Urinary bladder (tissue), 3 donors: ENCODE measurements at regions not wholly inside any gene's neighbourhood (a gene's known extent, or its start where the extent isn't known, plus 50 kb on each side); places are given as distances from the start of the nearest gene placed in this dataset.

Source experiments
- DNase-seq: peaks from one replicate; pipeline ENCODE4 v3.0.0-alpha.2; 2015; ENCODE audit errors: extremely low spot score
- H3K27ac ChIP-seq: one replicate; pipeline ENCODE4 v1.5.1; 2013; ENCODE audit warnings: low read depth, mild to moderate bottlenecking, moderate library complexity
- H3K36me3 ChIP-seq: one replicate; pipeline ENCODE4 v1.6.1; 2013; ENCODE audit warnings: mild to moderate bottlenecking, moderate library complexity; ENCODE audit not compliant: insufficient read depth
- H3K4me1 ChIP-seq: one replicate; pipeline ENCODE4 v1.6.1; 2013; ENCODE audit warnings: mild to moderate bottlenecking, moderate library complexity; ENCODE audit not compliant: insufficient read depth
- H3K4me3 ChIP-seq: one replicate; pipeline ENCODE4 v1.5.1; 2013; ENCODE audit warnings: low read depth, low read length
- WGBS: extraction: QIAGEN DNeasy Blood & Tissue Kit; methylation state at CpG from one replicate; pipeline ENCODE4 v1.1.7; 2013; 5-methylcytosine and 5-hydroxymethylcytosine counted together
- donor health status: healthy with polysubstance abuse.
- donor health status: healthy.

DNA sequence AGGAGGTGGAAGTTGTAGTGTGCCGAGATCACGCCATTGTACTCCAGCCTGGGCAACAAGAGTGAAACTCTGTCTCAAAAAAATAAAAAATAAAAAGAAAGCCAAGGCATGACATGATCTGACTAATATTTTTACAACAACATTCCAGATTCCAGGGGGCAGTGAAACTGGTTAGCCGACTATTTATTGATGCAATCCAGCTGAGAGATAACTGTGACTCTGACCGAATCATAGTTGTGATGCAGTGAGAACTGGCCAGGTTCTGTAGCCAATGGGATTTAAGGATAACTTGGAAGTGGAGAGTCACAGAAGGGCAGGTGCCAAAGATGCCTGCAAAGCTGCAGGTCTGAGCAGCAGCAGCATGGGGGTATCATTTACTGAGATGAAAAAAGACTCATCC, 82.9 kb upstream of the TSHZ2 start:
- DNase-seq = no peak
- Histone ChIP-seq H3K36me3 (no peaks in the 10 kb centered on the region), H3K27ac (no peak overlapping the region), H3K4me1 (no peaks in the 10 kb centered on the region), H3K4me3 (no peak overlapping the region)
- WGBS = 42% methylated on average over 4 of the region's 4 CpGs

DNA sequence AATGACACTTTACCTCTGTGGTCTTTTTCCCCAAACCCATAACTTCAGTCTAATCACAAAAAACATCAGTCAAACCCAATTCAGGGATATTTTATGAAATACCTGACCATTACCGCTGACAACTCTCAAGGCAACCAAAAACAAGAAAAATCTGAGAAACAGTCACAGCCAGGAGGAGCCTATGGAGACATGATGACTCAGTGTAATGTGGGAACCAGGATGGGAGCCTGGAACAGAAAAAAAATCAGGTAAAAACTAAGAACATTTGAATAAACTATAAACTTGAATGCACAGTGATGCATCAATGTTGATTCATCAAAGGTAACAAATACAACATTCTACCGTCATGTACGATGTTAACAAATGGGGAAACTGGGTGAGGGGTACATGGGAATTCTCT, 84.1 kb upstream of the TSHZ2 start:
- no peaks in the 10 kb centered on the region for H3K4me1 ChIP-seq
- no peaks in the 10 kb centered on the region for H3K36me3 ChIP-seq
- WGBS = 97% methylated on average over 3 of the region's 3 CpGs

DNA sequence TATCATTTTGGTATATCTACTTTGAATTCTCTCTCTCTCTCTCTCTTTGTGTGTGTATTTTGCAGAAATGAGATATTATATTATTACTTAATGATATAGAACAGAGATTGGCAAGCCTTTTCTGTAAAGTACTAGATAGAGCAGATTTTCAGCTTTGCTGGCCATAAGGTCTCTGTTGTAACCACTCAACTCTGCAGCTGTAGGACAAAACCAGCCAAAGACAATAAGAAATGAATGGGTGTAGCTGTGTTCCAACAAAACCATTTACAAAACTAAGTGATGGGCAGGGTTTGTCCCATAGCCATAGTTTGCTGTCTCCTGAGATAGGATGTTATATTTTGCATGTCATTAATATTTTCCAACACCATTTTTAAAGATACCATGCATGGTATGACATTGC, 91.2 kb upstream of the TSHZ2 start:
- Histone ChIP-seq H3K36me3 (no peaks in the 10 kb centered on the region), H3K4me1 (no peaks in the 10 kb centered on the region), H3K27ac (no peak overlapping the region), H3K4me3 (no peak overlapping the region)
- DNase-seq = no peak

More for the DNA sequence above, 84.1 kb upstream of the TSHZ2 start:
- no peak overlapping the region for H3K27ac ChIP-seq
- no peak overlapping the region for H3K4me3 ChIP-seq
- DNase-seq = no peak

DNA sequence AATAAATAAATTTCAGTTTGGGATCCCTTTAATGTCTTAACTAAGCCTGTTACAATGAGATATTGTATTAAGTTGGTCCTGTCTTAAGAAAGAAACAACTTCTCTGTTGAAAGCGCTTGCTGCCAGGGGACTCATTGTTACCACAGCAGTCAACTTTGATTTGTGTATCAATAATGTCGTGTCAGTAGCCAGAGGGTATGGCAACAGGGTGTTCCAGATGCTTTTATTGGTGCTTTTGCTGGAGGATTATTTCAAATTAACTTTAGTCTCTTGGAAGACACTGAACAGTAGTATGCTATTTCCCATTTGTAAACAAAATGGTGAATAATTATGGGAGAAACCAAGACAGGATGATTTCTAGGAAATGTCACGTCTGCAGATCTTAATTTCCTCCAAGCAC, 91.9 kb upstream of the TSHZ2 start:
- 68% methylated on average over 3 of the region's 3 CpGs for WGBS
- H3K36me3 ChIP-seq = no peaks in the 10 kb centered on the region
- H3K4me1 ChIP-seq = no peaks in the 10 kb centered on the region
- no peak overlapping the region for H3K4me3 ChIP-seq
- H3K27ac ChIP-seq = no peak overlapping the region
- no peak for DNase-seq

DNA sequence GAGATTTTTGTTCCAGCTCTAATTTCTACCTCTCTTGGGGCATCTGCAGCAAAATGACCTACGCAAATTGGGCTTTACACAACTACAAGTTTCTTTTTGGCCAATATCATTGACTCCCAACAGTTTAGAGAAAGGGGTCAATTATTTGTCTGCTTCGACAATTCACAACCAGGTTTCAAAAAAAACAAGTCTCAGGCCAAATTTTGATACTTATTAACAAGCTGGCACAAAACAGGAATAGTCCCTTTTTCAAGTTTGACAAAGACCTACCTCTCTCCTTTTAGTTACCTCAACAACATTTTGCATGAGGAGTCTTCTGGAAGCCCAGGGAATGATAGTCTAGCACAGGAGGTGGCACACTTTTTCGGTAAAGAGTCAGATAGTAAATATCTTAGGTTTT, 97.9 kb upstream of the TSHZ2 start:
- H3K36me3 ChIP-seq = no peaks in the 10 kb centered on the region
- H3K4me1 ChIP-seq = no peaks in the 10 kb centered on the region
- no peak overlapping the region for H3K27ac ChIP-seq
- 95% methylated on average over 3 of the region's 3 CpGs for WGBS
- DNase-seq = no peak
- H3K4me3 ChIP-seq = no peak overlapping the region

DNA sequence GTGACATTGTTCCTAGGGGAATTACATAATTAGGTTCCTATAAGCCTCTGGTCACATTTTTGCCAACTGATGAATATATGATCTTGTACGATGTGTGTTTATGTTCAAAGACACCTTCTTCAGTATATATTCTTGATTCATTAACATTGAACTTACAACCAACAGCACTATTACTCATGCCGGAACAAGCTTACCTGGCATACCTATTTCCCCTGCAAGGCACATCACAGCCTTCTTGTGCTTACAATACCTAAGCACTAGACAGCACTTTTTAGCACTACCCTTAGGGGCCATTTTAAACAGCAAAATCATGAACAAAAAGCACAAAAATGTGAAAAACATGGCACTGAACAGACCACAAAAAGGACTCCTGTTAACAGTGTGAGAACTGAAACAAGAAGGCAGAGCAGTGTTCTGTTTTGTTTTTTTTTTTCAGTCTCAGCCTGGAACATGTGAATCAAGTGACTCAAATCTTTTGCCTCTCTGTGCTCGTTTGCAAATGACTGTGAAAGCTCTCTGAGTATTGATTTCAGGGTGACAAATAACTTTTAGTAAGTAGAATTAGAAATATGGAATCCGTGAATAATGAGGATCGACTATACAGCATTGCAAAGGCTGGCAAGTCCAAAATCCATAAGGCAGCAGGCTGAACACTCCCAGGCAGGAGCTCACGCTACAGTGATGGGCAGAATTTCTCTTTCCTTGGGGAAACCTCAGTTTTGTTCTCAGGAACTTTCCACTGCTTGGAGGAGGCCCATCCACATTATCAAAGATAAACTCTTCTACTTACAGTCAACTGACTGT, 102.3 kb upstream of the TSHZ2 start:
- H3K4me1 ChIP-seq = no peaks in the 10 kb centered on the region
- no peak overlapping the region for H3K27ac ChIP-seq
- H3K4me3 ChIP-seq = no peak overlapping the region
- no peak for DNase-seq
- H3K36me3 ChIP-seq = no peaks in the 10 kb centered on the region
- WGBS = 89% methylated on average over 6 of the region's 6 CpGs

DNA sequence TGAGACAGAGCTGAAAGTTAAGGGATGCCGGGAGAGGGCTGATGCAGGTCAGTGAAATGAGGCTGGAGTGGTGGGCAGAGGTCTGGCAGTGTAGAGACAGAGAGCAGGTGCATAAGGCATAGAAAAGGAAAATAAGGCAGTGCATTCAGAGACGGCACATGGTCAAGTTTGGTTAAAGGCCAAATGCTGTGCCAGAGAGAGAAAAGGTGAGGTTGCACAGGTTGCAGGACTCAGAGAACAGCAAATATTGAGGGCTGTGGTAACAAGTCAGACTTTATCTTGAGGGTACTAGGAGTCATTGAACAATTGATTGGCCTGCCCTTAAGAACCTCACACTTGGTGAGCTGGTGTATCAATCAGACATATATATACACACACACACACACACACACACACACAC, 102.9 kb upstream of the TSHZ2 start:
- no peaks in the 10 kb centered on the region for H3K36me3 ChIP-seq
- H3K4me1 ChIP-seq = no peaks in the 10 kb centered on the region
- DNase-seq = no peak
- H3K27ac ChIP-seq = no peak overlapping the region
- WGBS = 97% methylated on average over 2 of the region's 2 CpGs
- H3K4me3 ChIP-seq = no peak overlapping the region

DNA sequence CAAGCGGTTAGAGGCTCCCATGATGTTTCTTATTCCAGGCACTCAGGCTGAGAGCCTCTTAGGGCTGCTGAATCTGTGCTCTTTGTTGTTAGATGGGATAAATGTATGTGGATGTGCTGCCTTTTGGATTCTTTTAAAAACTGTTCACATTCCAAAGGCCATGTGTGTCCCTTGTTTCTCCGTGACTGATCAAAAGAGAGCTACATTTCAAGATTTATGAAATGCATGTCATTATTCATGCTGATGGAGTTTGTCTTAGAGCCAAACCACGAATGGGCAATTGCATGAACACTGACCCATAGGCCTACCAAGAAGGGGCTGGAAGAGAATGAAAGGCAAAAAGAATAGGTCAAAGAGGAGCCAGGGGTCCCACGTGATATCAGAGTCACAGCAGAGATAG, 104.9 kb upstream of the TSHZ2 start:
- 85% methylated on average over 4 of the region's 4 CpGs for WGBS
- Histone ChIP-seq H3K36me3 (no peaks in the 10 kb centered on the region), H3K4me3 (no peak overlapping the region), H3K27ac (no peak overlapping the region), H3K4me1 (no peaks in the 10 kb centered on the region)
- no peak for DNase-seq

DNA sequence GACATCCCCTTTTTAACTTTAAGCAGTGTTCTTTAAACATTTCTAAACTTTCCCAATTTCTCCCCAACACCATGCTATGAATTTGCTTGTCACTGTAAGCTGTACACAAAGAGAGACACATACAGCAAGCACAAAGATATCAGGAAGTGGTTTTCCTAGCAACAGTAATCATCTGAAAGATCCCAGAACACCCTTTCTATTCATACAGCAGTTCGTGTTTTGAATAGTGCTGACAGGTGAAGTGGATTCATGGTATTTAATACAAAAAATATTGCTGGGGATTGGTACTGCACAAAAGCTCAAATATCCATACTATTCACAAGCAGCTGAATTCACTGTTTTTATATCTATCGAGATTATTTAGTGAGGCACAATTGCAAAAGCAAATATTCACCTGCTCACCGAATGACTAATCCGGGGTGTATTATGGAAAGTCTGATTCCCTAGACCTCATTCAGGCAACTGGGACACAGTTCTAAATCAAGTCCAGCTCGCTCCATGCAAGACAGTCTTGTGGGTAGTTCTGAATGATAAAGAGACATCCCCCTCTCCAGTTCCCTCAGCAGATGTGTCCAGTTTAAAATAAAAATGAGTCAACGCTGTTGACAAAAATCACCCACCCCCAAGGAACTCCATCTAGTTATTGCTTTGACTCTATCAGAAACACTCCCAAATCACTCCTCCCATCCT, 107.1 kb upstream of the TSHZ2 start:
- 57% methylated on average over 6 of the region's 6 CpGs for WGBS
- Histone ChIP-seq H3K36me3 (no peaks in the 10 kb centered on the region), H3K4me1 (no peaks in the 10 kb centered on the region), H3K27ac (no peak overlapping the region), H3K4me3 (no peak overlapping the region)
- no peak for DNase-seq

DNA sequence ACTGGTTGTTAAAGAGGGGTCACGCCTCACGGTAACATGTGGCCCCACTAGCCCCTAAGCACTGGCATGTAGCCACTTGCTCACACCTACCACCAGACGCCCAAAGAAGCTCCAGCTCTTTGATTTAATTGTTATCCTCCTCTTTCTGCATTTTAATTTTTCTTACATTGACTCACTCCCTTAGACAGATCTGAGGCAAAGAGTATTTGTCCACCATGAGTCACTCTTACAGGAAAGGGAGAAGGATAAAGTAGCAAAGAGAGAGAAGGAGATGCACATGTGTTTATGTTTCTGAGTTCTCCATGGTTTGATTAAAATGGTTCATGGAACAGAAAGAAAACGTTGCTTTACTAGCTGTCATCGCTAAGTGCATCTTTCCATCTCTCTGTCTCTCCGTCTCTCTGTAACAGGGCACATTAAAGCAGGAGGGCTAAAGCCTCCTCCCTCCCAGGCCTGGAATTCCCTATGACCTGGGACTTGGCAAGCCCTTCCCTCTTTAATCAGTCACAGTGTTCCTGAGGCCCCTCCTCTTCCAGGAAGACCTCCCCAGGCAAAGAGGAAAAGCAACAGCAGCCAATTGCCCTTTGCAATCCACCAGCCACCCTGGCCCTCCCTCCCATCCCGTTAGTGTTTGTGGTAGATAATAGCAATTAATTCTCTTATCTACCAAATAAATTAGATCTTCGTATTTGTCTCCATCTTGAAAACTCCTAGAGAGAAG, 112.8 kb upstream of the TSHZ2 start:
- WGBS = 59% methylated on average over 8 of the region's 8 CpGs
- H3K4me1 ChIP-seq = no peaks in the 10 kb centered on the region
- no peak overlapping the region for H3K4me3 ChIP-seq
- no peak for DNase-seq
- H3K36me3 ChIP-seq = no peaks in the 10 kb centered on the region
- no peak overlapping the region for H3K27ac ChIP-seq

DNA sequence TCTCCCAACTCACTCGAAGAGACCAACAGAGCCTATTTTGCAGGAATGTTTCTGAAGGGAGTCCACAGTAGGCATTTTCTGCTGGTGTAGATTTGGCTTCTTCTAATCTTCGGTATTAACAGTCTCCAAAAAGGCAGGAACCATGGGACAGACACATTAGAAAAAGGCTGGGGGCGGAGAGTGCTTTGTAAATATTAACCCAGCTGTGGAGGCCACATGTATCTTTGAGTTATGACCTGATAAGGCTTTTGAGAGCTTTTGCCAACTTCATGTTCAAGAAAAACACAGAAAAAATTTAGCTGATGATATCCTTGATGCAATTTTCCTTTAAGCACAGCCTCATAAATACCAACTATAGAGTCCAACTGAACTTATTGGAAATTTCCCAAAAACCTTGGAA, 119.4 kb upstream of the TSHZ2 start:
- WGBS = 34% methylated on average over 3 of the region's 3 CpGs
- Histone ChIP-seq H3K27ac (no peak overlapping the region), H3K36me3 (no peaks in the 10 kb centered on the region), H3K4me1 (no peaks in the 10 kb centered on the region), H3K4me3 (no peak overlapping the region)
- DNase-seq = no peak

DNA sequence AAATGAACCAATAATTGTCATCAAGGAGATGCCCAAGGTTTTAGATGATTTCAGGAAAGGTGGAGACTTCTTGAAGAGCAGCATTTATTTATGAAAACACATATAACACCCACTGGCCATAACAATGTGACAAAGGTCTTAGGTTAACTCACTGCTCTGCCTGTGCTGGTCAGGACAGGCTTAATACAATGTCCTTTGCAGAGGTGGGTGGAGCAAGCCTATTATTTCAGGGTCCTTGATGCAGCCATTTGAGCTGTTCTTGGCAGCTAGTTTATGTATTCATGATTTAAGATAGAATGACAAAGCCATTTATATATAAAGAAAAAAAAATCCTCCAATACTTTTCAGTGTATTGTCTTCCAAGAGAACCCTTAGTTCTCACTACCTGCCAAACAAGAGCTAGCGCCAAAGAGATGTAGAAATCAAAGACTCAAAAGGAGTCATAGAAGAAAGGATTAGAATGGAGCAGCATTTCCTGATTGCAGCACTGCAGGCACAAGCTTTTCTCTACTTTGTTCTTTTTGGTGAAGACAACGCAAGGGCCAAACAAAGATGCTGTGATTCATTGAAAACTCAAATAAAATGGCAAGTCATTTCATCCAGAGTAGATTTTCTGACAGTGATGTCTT, 124.3 kb upstream of the TSHZ2 start:
- no peaks in the 10 kb centered on the region for H3K36me3 ChIP-seq
- DNase-seq = no peak
- no peaks in the 10 kb centered on the region for H3K4me1 ChIP-seq
- no peak overlapping the region for H3K4me3 ChIP-seq
- 92% methylated on average over 2 of the region's 2 CpGs for WGBS
- H3K27ac ChIP-seq = no peak overlapping the region

DNA sequence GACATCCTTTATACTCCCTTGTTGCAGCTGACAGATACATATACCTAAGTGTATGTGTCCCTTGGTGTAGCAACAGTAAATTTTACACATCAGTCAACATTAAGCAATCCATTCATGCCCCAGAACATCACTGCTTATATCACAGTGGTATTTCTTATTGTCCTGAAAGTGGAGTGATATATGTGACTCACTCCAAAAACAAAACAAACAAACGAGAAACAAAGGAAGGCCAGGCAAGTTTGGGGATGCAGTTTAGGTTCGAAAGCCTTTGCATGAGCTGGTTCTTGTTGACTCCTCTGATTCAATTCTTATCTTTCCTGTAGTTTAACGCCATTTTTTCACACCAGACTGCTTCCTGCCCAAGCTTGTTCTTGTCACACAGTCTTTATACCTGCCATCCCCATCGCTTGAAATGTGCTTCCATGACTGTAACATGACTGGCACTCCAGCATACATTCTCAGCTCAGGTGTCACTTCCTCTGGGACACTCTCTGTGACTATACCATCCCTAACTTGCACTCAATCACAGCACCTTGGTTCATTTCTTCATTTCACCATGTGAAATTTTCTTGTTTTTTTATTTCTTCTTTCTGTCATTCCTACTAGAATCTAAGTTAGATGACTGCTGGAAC, 125.0 kb upstream of the TSHZ2 start:
- 64% methylated on average over 4 of the region's 4 CpGs for WGBS
- Histone ChIP-seq H3K27ac (no peak overlapping the region), H3K4me1 (no peaks in the 10 kb centered on the region)

More for the DNA sequence above, 125.0 kb upstream of the TSHZ2 start:
- no peak for DNase-seq
- Histone ChIP-seq H3K36me3 (no peaks in the 10 kb centered on the region), H3K4me3 (no peak overlapping the region)
